H1 (cell line): ENCODE measurements at regions not wholly inside any gene's neighbourhood (a gene's known extent, or its start where the extent isn't known, plus 50 kb on each side); places are given as distances from the start of the nearest gene placed in this dataset.

Source experiments
- CTCF ChIA-PET: fragments of 300-600 bp; sonication (Branson Sonifier 250); formaldehyde crosslinking; loops from one replicate; lab custom pipeline; 2021; ENCODE audit not compliant: partially characterized antibody; lab: Charles Lee
- POLR2A ChIA-PET: fragments of 300-600 bp; sonication (Branson Sonifier 250); formaldehyde crosslinking; loops from one replicate; lab custom pipeline; 2021; ENCODE audit warnings: inconsistent platforms; ENCODE audit not compliant: partially characterized antibody; lab: Charles Lee
- DNase-seq, 2 experiments: peaks; one replicate each; pipeline versions ENCODE4 v3.0.0 to v3.0.0-alpha.2; 2010 to 2022; ENCODE audit warnings: low spot score in 2 of 2, low read depth in 1 of 2, mixed read lengths in 1 of 2
- FAIRE-seq: peaks from 2 replicates; lab custom pipeline; 2011; peaks lifted over from hg19 to GRCh38; lab: Jason Lieb, UNC
- H2AFZ ChIP-seq: 2 replicates; pipeline ENCODE4 v1.8.1; 2012; ENCODE audit warnings: low read length, inconsistent platforms
- H2AK5ac ChIP-seq: 2 replicates; pipeline ENCODE4 v1.6.1; 2013; ENCODE audit warnings: low read depth, low read length
- H2BK120ac ChIP-seq: replicated peaks from 2 replicates; pipeline ENCODE3; 2013; ENCODE audit warnings: low read depth, low read length, inconsistent platforms
- H2BK12ac ChIP-seq: 2 replicates; pipeline ENCODE4 v1.6.1; 2013; ENCODE audit warnings: low read depth, low read length
- H2BK15ac ChIP-seq: 2 replicates; pipeline ENCODE4 v1.6.1; 2013; ENCODE audit warnings: low read length
- H2BK20ac ChIP-seq: 2 replicates; pipeline ENCODE4 v1.6.1; 2013; ENCODE audit warnings: low read length
- H2BK5ac ChIP-seq: 2 replicates; pipeline ENCODE4 v1.6.1; 2013; ENCODE audit warnings: low read depth, low read length
- H3K14ac ChIP-seq: 2 replicates; pipeline ENCODE4 v1.6.1; 2013; ENCODE audit warnings: inconsistent platforms; ENCODE audit not compliant: insufficient read length
- H3K18ac ChIP-seq: 2 replicates; pipeline ENCODE4 v1.6.1; 2013; ENCODE audit warnings: low read length; ENCODE audit errors: extremely low read depth
- H3K23ac ChIP-seq: 2 replicates; pipeline ENCODE4 v1.6.1; 2013; ENCODE audit warnings: inconsistent platforms; ENCODE audit not compliant: insufficient read length
- H3K23me2 ChIP-seq: 2 replicates; pipeline ENCODE4 v1.6.1; 2013; ENCODE audit warnings: low read depth, low read length
- H3K27ac ChIP-seq: 2 replicates; pipeline ENCODE4 v1.6.1; 2011; ENCODE audit warnings: low read depth, low read length, inconsistent platforms
- H3K27me3 ChIP-seq, 4 experiments: replicated peaks in 1 of 4; 1 replicate in 1 of 4; 2 replicates in 3 of 4; pipeline versions ENCODE4 v1.6.1 to v1.8.1; 2011 to 2013; ENCODE audit warnings: low read length in 3 of 4, mild to moderate bottlenecking in 3 of 4, inconsistent platforms in 2 of 4, mixed read lengths in 2 of 4, moderate library complexity in 1 of 4; ENCODE audit not compliant: control insufficient read depth in 3 of 4, insufficient read depth in 3 of 4; ENCODE audit errors: extremely low read depth in 1 of 4
- H3K36me3 ChIP-seq, 4 experiments: 2 replicates each; pipeline versions ENCODE4 v1.6.1 to v1.8.1; 2011 to 2013; ENCODE audit warnings: mild to moderate bottlenecking in 4 of 4, low read length in 3 of 4, moderate library complexity in 2 of 4, control low read depth in 1 of 4, inconsistent platforms in 1 of 4; ENCODE audit not compliant: insufficient read depth in 4 of 4, control insufficient read depth in 2 of 4
- H3K4ac ChIP-seq: replicated peaks from 2 replicates; pipeline ENCODE3; 2013; ENCODE audit warnings: low read length, low read depth, mixed read lengths, inconsistent platforms; ENCODE audit not compliant: insufficient read length
- H3K4me1 ChIP-seq, 4 experiments: replicated peaks in 1 of 4; 1 replicate in 1 of 4; 2 replicates in 3 of 4; pipeline versions ENCODE4 v1.6.1 to v1.8.1; 2011 to 2013; ENCODE audit warnings: low read length in 3 of 4, inconsistent platforms in 2 of 4, mixed read lengths in 1 of 4; ENCODE audit not compliant: insufficient read depth in 4 of 4, control insufficient read depth in 3 of 4
- H3K4me2 ChIP-seq, 2 experiments: 2 replicates each; pipeline versions ENCODE4 v1.6.1 to v1.8.1; 2011 to 2013; ENCODE audit warnings: low read depth in 2 of 2, low read length in 2 of 2, control low read depth in 1 of 2, inconsistent platforms in 1 of 2, mild to moderate bottlenecking in 1 of 2; ENCODE audit not compliant: insufficient read depth in 1 of 2
- H3K4me3 ChIP-seq, 4 experiments: fragments of 200-600, 300-600 bp in 1 of 4; sonication (generic), shearing (Covaris generic), sonication (Bioruptor Twin) in 1 of 4; 2 replicates each; pipeline versions ENCODE4 v1.5.1 to v1.8.1; 2011 to 2016; ENCODE audit warnings: low read length in 4 of 4, low read depth in 3 of 4, control low read depth in 2 of 4, inconsistent platforms in 2 of 4, mild to moderate bottlenecking in 2 of 4, mixed read lengths in 1 of 4, moderate library complexity in 1 of 4; ENCODE audit not compliant: insufficient read depth in 2 of 4; ENCODE audit errors: extremely low read depth in 1 of 4
- H3K56ac ChIP-seq: replicated peaks from 2 replicates; pipeline ENCODE3; 2013; ENCODE audit warnings: low read depth, mild to moderate bottlenecking, mixed read lengths, low read length, inconsistent platforms; ENCODE audit not compliant: insufficient read length
- H3K79me1 ChIP-seq: 2 replicates; pipeline ENCODE4 v1.6.1; 2013; ENCODE audit warnings: low read depth, low read length, control low read depth
- H3K79me2 ChIP-seq, 2 experiments: 2 replicates each; pipeline versions ENCODE4 v1.6.1 to v1.8.1; 2012 to 2013; ENCODE audit warnings: low read length in 2 of 2, mild to moderate bottlenecking in 2 of 2, inconsistent platforms in 1 of 2; ENCODE audit not compliant: insufficient read depth in 2 of 2, control insufficient read depth in 1 of 2
- H3K9ac ChIP-seq, 4 experiments: replicated peaks in 1 of 4; 1 replicate in 1 of 4; 2 replicates in 3 of 4; pipeline versions ENCODE4 v1.6.1 to v1.8.1; 2011 to 2013; ENCODE audit warnings: low read depth in 3 of 4, low read length in 3 of 4, control low read depth in 2 of 4, mild to moderate bottlenecking in 2 of 4, moderate library complexity in 2 of 4, inconsistent platforms in 1 of 4; ENCODE audit errors: extremely low read depth in 1 of 4
- H3K9me3 ChIP-seq, 2 experiments: 2 replicates each; pipeline versions ENCODE4 v1.6.1 to v1.8.1; 2012 to 2013; ENCODE audit warnings: mild to moderate bottlenecking in 2 of 2, moderate library complexity in 2 of 2, control low read depth in 1 of 2, inconsistent platforms in 1 of 2, low read depth in 1 of 2, low read length in 1 of 2, mixed read lengths in 1 of 2; ENCODE audit not compliant: insufficient read depth in 2 of 2
- H4K20me1 ChIP-seq, 2 experiments: replicated peaks in 1 of 2; 2 replicates each; pipeline versions ENCODE3 to v1.8.1; 2011 to 2013; ENCODE audit warnings: inconsistent platforms in 2 of 2, low read length in 2 of 2, mild to moderate bottlenecking in 1 of 2; ENCODE audit not compliant: insufficient read depth in 2 of 2, control insufficient read depth in 1 of 2
- H4K5ac ChIP-seq: 2 replicates; pipeline ENCODE4 v1.6.1; 2013; ENCODE audit warnings: low read length, low read depth, mixed read lengths, inconsistent platforms; ENCODE audit not compliant: insufficient read length
- H4K8ac ChIP-seq: 2 replicates; pipeline ENCODE4 v1.8.0; 2013; ENCODE audit warnings: mild to moderate bottlenecking, moderate library complexity, low read length, inconsistent platforms; ENCODE audit not compliant: insufficient read depth; ENCODE audit errors: extremely low read depth
- H4K91ac ChIP-seq: replicated peaks from 2 replicates; pipeline ENCODE3; 2013; ENCODE audit warnings: low read length, mixed read lengths, inconsistent platforms; ENCODE audit not compliant: insufficient read length
- CEBPB ChIP-seq: IDR thresholded peaks from 2 replicates; pipeline ENCODE4 v1.6.1; 2012; ENCODE audit warnings: low read depth, low read length
- CHD2 ChIP-seq: IDR thresholded peaks from 2 replicates; pipeline ENCODE4 v1.6.1; 2012; ENCODE audit warnings: low read length, improper control_type of control experiment
- EP300 ChIP-seq, 2 experiments: IDR thresholded peaks; 1 replicate in 1 of 2; 2 replicates in 1 of 2; pipeline ENCODE4 v1.6.1; 2011 to 2012; ENCODE audit warnings: low read depth in 2 of 2, low read length in 2 of 2, mild to moderate bottlenecking in 2 of 2, borderline replicate concordance in 1 of 2, inconsistent platforms in 1 of 2, moderate library complexity in 1 of 2
- HDAC6 ChIP-seq: IDR thresholded peaks from one replicate; pipeline ENCODE4 v1.7.1; 2012; ENCODE audit warnings: low read depth, mild to moderate bottlenecking, inconsistent platforms, low read length, moderate library complexity
- SIN3A ChIP-seq, 2 experiments: IDR thresholded peaks in 1 of 2; conservative IDR thresholded peaks in 1 of 2; 2 replicates each; pipeline ENCODE4 v1.6.1; 2011 to 2012; ENCODE audit warnings: low read length in 2 of 2, improper control_type of control experiment in 1 of 2, low read depth in 1 of 2, mild to moderate bottlenecking in 1 of 2
- SIRT6 ChIP-seq: IDR thresholded peaks from one replicate; pipeline ENCODE4 v1.7.1; 2012; ENCODE audit warnings: low read length, inconsistent platforms
- SIX5 ChIP-seq: IDR thresholded peaks from 2 replicates; pipeline ENCODE4 v1.6.1; 2011; ENCODE audit warnings: mild to moderate bottlenecking, low read depth, low read length

- no peak overlapping the region for H2BK20ac ChIP-seq
- FAIRE-seq (no peak), DNase-seq (no peak)
- H3K23ac ChIP-seq = no peak overlapping the region
- no peak overlapping the region for H2AK5ac ChIP-seq
- no peak overlapping the region for H2BK15ac ChIP-seq
- no peak overlapping the region for H3K14ac ChIP-seq
- no peak overlapping the region for H3K4ac ChIP-seq
- no peaks in the 10 kb centered on the region for H3K27me3 ChIP-seq
- H3K18ac ChIP-seq = no peak overlapping the region
- no peak overlapping the region for H4K5ac ChIP-seq
- no peaks in the 10 kb centered on the region for H3K4me1 ChIP-seq
- no peaks in the 10 kb centered on the region for H3K36me3 ChIP-seq
- H3K79me2 ChIP-seq = no peaks in the 10 kb centered on the region
- no peak overlapping the region for H4K8ac ChIP-seq
- no peak overlapping the region for H2AFZ ChIP-seq
- H2BK120ac ChIP-seq = no peak overlapping the region
- H4K91ac ChIP-seq = no peak overlapping the region
- no peak overlapping the region for H2BK12ac ChIP-seq
- H3K9me3 ChIP-seq = no peaks in the 10 kb centered on the region; a peak in 1 of 4 replicates
- H3K4me2 ChIP-seq = no peak overlapping the region
- H4K20me1 ChIP-seq = no peaks in the 10 kb centered on the region
- H3K79me1 ChIP-seq = no peaks in the 10 kb centered on the region
- no peak overlapping the region for H3K9ac ChIP-seq
- no peak overlapping the region for H3K56ac ChIP-seq
- H2BK5ac ChIP-seq = no peak overlapping the region
- H3K4me3 ChIP-seq = no peak overlapping the region
- no peaks in the 10 kb centered on the region; the same call in 1 of the 2 replicates for H3K23me2 ChIP-seq
- POLR2A ChIA-PET = no interaction called here
- CTCF ChIA-PET = no interaction called here
- no peak overlapping the region for H3K27ac ChIP-seq
- TF ChIP-seq CHD2 (no peak), HDAC6 (no peak), SIRT6 (no peak), SIX5 (no peak), CEBPB (no peak), EP300 (IDR thresholded peaks at IDR 0.05; ENCODE audit: borderline replicate concordance in 1 of 2, low read depth in 2 of 2, low read length in 2 of 2) (no peak), SIN3A (conservative IDR thresholded peaks at IDR 0.05 in 1 of 2, IDR thresholded peaks at IDR 0.05 in 1 of 2; ENCODE audit: low read depth in 1 of 2, low read length in 2 of 2) (no peak)
Observed at GRCh38 chr4:137703195-137703594, 170.9 kb upstream of the PCDH18 start.
